Upper lobe of left lung (tissue), 4 donors: ENCODE measurements at regions not wholly inside any gene's neighbourhood (a gene's known extent, or its start where the extent isn't known, plus 50 kb on each side); places are given as distances from the start of the nearest gene placed in this dataset.

Experiments
- CTCF ChIP-seq, 6 experiments: fragments of 450-650 bp in 4 of 6; fragments of 200-600 bp in 2 of 6; sonication (generic) in 2 of 6; IDR thresholded peaks; one replicate each; pipeline ENCODE4 v1.5.1; 2016 to 2019; ENCODE audit warnings: antibody characterized with exemption in 6 of 6
- EP300 ChIP-seq, 4 donors: sonication (generic); formaldehyde crosslinking; IDR thresholded peaks; one replicate each; pipeline ENCODE4 v1.5.1; 2017; ENCODE audit warnings: antibody characterized with exemption in 4 of 4, control low read depth in 2 of 4
- POLR2A ChIP-seq, 4 donors: fragments of 450-650 bp; IDR thresholded peaks; one replicate each; pipeline ENCODE4 v1.5.1; 2016 to 2017; ENCODE audit warnings: antibody characterized with exemption in 4 of 4, mild to moderate bottlenecking in 2 of 4
- POLR2AphosphoS5 ChIP-seq, 2 donors: sonication (generic); formaldehyde crosslinking; IDR thresholded peaks; one replicate each; pipeline ENCODE4 v1.5.1; 2017; ENCODE audit warnings: antibody characterized with exemption in 2 of 2

DNA sequence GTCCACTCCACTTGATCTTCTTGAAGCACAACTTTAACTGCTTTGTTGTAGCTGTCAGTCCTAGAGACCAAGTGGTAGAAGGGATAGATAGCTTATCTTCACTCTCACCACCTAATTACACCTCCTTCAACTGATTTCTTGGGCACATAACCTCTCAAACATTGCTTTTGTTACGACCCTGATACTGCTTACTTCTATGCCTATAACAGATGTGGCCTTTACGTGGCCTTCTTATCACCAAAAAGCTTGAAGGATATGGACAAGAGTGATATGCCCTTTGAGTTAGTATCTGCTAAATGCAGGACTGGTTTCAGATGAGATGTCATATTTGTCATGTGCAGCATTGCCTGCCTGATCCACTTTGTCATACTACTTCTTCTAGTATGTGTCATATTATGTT, 847.2 kb downstream of the TDRD15 start:
- TF ChIP-seq CTCF (IDR thresholded peaks at IDR 0.05) (no peak), EP300 (IDR thresholded peaks at IDR 0.05) (no peak), POLR2AphosphoS5 (IDR thresholded peaks at IDR 0.05) (no peak), POLR2A (IDR thresholded peaks at IDR 0.05) (no peak)
